ENCODE measurements at regions not wholly inside any gene's neighbourhood (a gene's known extent, or its start where the extent isn't known, plus 50 kb on each side); places are given as distances from the start of the nearest gene placed in this dataset.

DNA sequence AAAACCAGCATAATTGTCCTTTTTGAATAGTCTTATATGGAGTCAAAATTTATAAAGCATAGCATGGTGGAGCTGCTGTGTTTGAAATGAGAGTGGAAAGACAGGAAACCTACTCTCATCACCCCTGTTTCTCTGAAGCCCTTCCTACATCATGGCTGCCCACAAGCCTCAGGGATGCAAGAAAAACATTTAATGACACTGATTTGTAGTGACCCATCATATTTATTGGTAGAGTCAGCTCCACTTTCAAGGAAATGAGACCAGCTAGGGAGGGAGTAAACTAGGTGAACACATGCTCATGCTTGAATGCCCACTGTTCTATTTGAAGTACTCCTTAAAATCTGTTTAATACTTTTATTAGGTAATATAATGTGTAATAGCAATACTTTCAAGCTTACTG is 494.3 kb upstream of the KCNMB2 start:
- Histone ChIP-seq H3K4me1 (replicated peaks in 1 of 4; ENCODE audit: control insufficient read depth in 3 of 4, insufficient read depth in 4 of 4, low read length in 3 of 4) (no peaks in the 10 kb centered on the region), H2BK15ac (ENCODE audit: low read length) (no peak overlapping the region), H4K5ac (ENCODE audit: insufficient read length, low read depth, low read length) (no peak overlapping the region), H3K56ac (replicated peaks; ENCODE audit: insufficient read length, low read depth, low read length) (no peak overlapping the region), H3K79me2 (ENCODE audit: control insufficient read depth in 1 of 2, insufficient read depth in 2 of 2, low read length in 2 of 2) (no peaks in the 10 kb centered on the region), H4K91ac (replicated peaks; ENCODE audit: insufficient read length, low read length) (no peak overlapping the region), H3K14ac (ENCODE audit: insufficient read length) (no peak overlapping the region), H2BK12ac (ENCODE audit: low read depth, low read length) (no peak overlapping the region), H3K18ac (ENCODE audit: extremely low read depth, low read length) (no peak overlapping the region), H2AFZ (ENCODE audit: low read length) (no peak overlapping the region), H3K9ac (replicated peaks in 1 of 4; ENCODE audit: extremely low read depth in 1 of 4, low read depth in 3 of 4, low read length in 3 of 4) (no peak overlapping the region), H3K79me1 (ENCODE audit: low read depth, low read length) (no peaks in the 10 kb centered on the region), H3K23ac (ENCODE audit: insufficient read length) (no peak overlapping the region), H4K20me1 (replicated peaks in 1 of 2; ENCODE audit: control insufficient read depth in 1 of 2, insufficient read depth in 2 of 2, low read length in 2 of 2) (no peaks in the 10 kb centered on the region), H3K27ac (ENCODE audit: low read depth, low read length) (no peak overlapping the region), H3K4me2 (ENCODE audit: insufficient read depth in 1 of 2, low read depth in 2 of 2, low read length in 2 of 2) (no peak overlapping the region), H3K9me3 (ENCODE audit: insufficient read depth in 2 of 2, low read depth in 1 of 2, low read length in 1 of 2) (no peaks in the 10 kb centered on the region), H2BK5ac (ENCODE audit: low read depth, low read length) (no peak overlapping the region), H4K8ac (ENCODE audit: extremely low read depth, insufficient read depth, low read length) (no peak overlapping the region), H3K4me3 (ENCODE audit: extremely low read depth in 1 of 4, insufficient read depth in 2 of 4, low read depth in 3 of 4, low read length in 4 of 4) (no peak overlapping the region), H2BK120ac (replicated peaks; ENCODE audit: low read depth, low read length) (no peak overlapping the region), H2BK20ac (ENCODE audit: low read length) (no peak overlapping the region), H3K4ac (replicated peaks; ENCODE audit: insufficient read length, low read depth, low read length) (no peak overlapping the region), H3K27me3 (replicated peaks in 1 of 4; ENCODE audit: control insufficient read depth in 3 of 4, extremely low read depth in 1 of 4, insufficient read depth in 3 of 4, low read length in 3 of 4) (no peaks in the 10 kb centered on the region), H2AK5ac (ENCODE audit: low read depth, low read length) (no peak overlapping the region), H3K36me3 (ENCODE audit: control insufficient read depth in 2 of 4, insufficient read depth in 4 of 4, low read length in 3 of 4) (no peaks in the 10 kb centered on the region), H3K23me2 (ENCODE audit: low read depth, low read length) (no peaks in the 10 kb centered on the region)
- no peak for DNase-seq (ENCODE audit: low read depth in 1 of 2, low spot score in 2 of 2)
- no peak for FAIRE-seq
- POLR2A ChIA-PET (ENCODE audit: partially characterized antibody), result no interaction called here
- CTCF ChIA-PET (ENCODE audit: partially characterized antibody), result interaction anchor here (0.5 to 1.4 kb wide), 2 partner anchors 12 to 477 kb away, joined by 3 read pairs; no protein-coding TSS in a partner anchor
- no peak for TF ChIP-seq SIX5 (IDR thresholded peaks at IDR 0.05; ENCODE audit: low read depth, low read length)
- TF ChIP-seq JUND (IDR thresholded peaks at IDR 0.05; ENCODE audit: low read length), result no peak
- TF ChIP-seq TAF7 (optimal IDR thresholded peaks at IDR 0.05; ENCODE audit: borderline replicate concordance, low read depth, low read length), result no peak
- TF ChIP-seq, protein P1, sequence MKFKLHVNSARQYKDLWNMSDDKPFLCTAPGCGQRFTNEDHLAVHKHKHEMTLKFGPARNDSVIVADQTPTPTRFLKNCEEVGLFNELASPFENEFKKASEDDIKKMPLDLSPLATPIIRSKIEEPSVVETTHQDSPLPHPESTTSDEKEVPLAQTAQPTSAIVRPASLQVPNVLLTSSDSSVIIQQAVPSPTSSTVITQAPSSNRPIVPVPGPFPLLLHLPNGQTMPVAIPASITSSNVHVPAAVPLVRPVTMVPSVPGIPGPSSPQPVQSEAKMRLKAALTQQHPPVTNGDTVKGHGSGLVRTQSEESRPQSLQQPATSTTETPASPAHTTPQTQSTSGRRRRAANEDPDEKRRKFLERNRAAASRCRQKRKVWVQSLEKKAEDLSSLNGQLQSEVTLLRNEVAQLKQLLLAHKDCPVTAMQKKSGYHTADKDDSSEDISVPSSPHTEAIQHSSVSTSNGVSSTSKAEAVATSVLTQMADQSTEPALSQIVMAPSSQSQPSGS (IDR thresholded peaks at IDR 0.05; ENCODE audit: low read length), result no peak
- no peak for TF ChIP-seq TAF1 (IDR thresholded peaks at IDR 0.05; ENCODE audit: low read depth, low read length)
- TF ChIP-seq KDM1A (IDR thresholded peaks at IDR 0.05; ENCODE audit: borderline replicate concordance, low read length), result no peak
- TF ChIP-seq CBX8 (IDR thresholded peaks at IDR 0.05; ENCODE audit: borderline replicate concordance, low read depth, low read length), result no peak
- TF ChIP-seq JUN (IDR thresholded peaks at IDR 0.05; ENCODE audit: low read depth, low read length), result no peak
- no peak for TF ChIP-seq EP300 (IDR thresholded peaks at IDR 0.05; ENCODE audit: borderline replicate concordance in 1 of 2, low read depth in 2 of 2, low read length in 2 of 2)
- TF ChIP-seq POU5F1 (IDR thresholded peaks at IDR 0.05; ENCODE audit: low read depth, low read length), result no peak
- no peak for TF ChIP-seq KDM5A (IDR thresholded peaks at IDR 0.05; ENCODE audit: low read length)
- no peak for TF ChIP-seq PHF8 (conservative IDR thresholded peaks at IDR 0.05; ENCODE audit: low read depth, low read length)
- TF ChIP-seq RBBP5 (IDR thresholded peaks at IDR 0.05; ENCODE audit: borderline replicate concordance, low read depth, low read length), result no peak
- no peak for TF ChIP-seq RNF2 (IDR thresholded peaks at IDR 0.05; ENCODE audit: borderline replicate concordance, low read depth, low read length, missing control alignments, poor library complexity, severe bottlenecking)
